Lower leg skin (tissue), 4 donors: ENCODE measurements at regions not wholly inside any gene's neighbourhood (a gene's known extent, or its start where the extent isn't known, plus 50 kb on each side); places are given as distances from the start of the nearest gene placed in this dataset.

Experiments used
- DNase-seq, 2 donors: peaks; one replicate each; pipeline ENCODE4 v3.0.0-alpha.2; 2019; ENCODE audit warnings: low spot score in 2 of 2
- H3K4me3 ChIP-seq: fragments of 200-600 bp; sonication (generic); 2 replicates; pipeline ENCODE4 v1.5.1; 2017; ENCODE audit warnings: mild to moderate bottlenecking, low read depth; ENCODE audit not compliant: poor library complexity, severe bottlenecking
- POLR2A ChIP-seq, 2 donors: fragments of 450-650 bp; IDR thresholded peaks; one replicate each; pipeline ENCODE4 v1.6.1; 2016 to 2017; ENCODE audit warnings: antibody characterized with exemption in 2 of 2, mild to moderate bottlenecking in 1 of 2, moderate library complexity in 1 of 2
- WGBS, 2 donors: methylation state at CpG; one replicate each; pipeline ENCODE4 v1.1.5; 2018; 5-methylcytosine and 5-hydroxymethylcytosine counted together
- intact Hi-C: fragments of 100-400 bp; cut with DNase I; formaldehyde crosslinking; loops from one replicate; pipeline ENCODE4 v1.15.0; 2023; ENCODE audit warnings: low total_unique reads
- TF ChIP-seq, protein P1 (sequence below), 3 donors: fragments of 450-650 bp; IDR thresholded peaks; one replicate each; pipeline ENCODE4 v1.5.1; 2016; ENCODE audit warnings: antibody characterized with exemption in 3 of 3, mild to moderate bottlenecking in 3 of 3, moderate library complexity in 2 of 3

DNA sequence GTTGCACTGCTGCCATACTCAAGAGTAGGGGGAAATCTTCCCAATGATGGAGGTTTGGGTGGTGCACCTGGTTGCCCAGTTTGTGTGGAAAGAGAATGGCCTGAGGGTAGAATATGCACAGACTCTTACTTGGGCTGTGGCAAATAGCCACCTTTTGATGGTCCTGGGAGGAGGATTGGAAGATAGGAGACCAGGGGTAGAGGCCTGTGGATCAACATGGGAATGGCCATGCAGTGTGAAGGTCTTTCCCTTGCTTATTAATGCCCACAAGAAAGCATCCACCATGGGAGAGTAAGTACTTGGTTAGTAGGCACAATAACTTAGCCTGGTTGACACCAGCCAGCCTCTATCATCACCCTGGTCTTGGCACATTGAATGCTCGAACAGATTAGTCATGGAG lies 156.8 kb upstream of the LEF1 start:
- TF ChIP-seq, protein P1, sequence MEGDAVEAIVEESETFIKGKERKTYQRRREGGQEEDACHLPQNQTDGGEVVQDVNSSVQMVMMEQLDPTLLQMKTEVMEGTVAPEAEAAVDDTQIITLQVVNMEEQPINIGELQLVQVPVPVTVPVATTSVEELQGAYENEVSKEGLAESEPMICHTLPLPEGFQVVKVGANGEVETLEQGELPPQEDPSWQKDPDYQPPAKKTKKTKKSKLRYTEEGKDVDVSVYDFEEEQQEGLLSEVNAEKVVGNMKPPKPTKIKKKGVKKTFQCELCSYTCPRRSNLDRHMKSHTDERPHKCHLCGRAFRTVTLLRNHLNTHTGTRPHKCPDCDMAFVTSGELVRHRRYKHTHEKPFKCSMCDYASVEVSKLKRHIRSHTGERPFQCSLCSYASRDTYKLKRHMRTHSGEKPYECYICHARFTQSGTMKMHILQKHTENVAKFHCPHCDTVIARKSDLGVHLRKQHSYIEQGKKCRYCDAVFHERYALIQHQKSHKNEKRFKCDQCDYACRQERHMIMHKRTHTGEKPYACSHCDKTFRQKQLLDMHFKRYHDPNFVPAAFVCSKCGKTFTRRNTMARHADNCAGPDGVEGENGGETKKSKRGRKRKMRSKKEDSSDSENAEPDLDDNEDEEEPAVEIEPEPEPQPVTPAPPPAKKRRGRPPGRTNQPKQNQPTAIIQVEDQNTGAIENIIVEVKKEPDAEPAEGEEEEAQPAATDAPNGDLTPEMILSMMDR (IDR thresholded peaks at IDR 0.05) = no peak
- no peak for TF ChIP-seq POLR2A (IDR thresholded peaks at IDR 0.05)
- intact Hi-C loops = no loop called here
- 89 to 96% methylated on average over 1 of the region's 1 CpG for WGBS, 2 donors
- no peak overlapping the region for H3K4me3 ChIP-seq
- DNase-seq = no peak

DNA sequence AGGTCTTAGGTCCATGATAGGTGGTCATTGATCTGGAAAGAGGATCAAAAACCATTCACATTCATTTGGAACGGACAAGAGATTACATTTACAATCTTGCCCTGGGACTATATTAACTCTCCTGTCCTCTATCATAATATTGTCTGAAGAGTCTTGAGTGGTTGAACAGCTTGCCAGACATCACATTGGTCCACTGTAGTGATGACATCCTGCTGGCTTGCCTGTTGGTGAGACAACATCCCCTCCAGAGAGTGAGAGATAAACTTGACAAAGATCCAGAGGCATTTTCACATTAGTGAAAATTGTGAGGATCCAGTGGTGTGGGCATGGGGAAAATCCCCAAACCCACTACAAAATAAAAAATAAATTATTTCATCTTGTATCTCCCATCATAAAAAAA lies 155.7 kb upstream of the LEF1 start:
- no peak overlapping the region for H3K4me3 ChIP-seq
- intact Hi-C loops = no loop called here
- WGBS, 2 donors = 90 to 97% methylated on average over 1 of the region's 1 CpG
- no peak for DNase-seq
- TF ChIP-seq, protein P1 (IDR thresholded peaks at IDR 0.05) = no peak
- TF ChIP-seq POLR2A (IDR thresholded peaks at IDR 0.05) = no peak

DNA sequence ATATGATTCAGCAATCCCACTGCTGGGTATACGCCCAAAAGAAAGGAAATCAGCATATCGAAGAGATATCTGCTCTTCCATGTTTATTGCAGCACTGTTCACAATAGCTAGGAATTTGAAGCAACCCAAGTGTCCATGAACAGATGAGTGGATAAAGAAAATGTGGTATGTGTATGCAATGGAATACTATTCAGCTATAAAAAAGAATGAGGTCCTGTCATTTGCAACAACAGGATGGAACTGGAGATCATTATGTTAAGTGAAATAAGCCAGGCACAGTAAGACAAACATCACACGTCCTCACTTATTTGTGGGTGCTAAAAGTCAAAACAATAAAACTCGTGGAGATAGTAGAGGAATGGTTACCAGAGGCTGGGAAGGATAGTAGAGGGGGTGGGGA lies 153.8 kb upstream of the LEF1 start:
- WGBS, 2 donors = 86% methylated on average over 4 of the region's 4 CpGs
- no peak for DNase-seq
- no peak overlapping the region for H3K4me3 ChIP-seq
- TF ChIP-seq POLR2A (IDR thresholded peaks at IDR 0.05) = no peak
- TF ChIP-seq, protein P1 (IDR thresholded peaks at IDR 0.05) = no peak
- intact Hi-C loops = no loop called here

DNA sequence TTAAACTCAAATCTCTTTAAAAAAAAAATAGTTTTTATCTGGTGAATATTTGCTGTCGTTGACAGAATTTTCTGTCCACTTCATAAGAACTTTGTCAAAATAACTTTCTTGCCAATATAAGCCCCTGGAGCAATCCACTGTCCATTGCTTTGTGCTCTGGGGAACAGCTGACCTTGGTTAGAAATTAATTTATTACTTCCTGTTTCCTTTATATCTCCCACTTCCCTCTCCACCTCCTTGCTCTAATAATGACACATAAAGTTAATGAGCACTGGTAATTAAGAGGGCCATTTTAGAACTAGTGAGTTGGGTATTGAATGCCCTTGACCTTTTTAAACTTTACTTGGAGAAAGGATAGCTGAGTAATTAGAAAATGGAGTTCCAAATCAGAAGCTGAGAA lies 151.3 kb upstream of the LEF1 start:
- no peak for TF ChIP-seq POLR2A (IDR thresholded peaks at IDR 0.05)
- TF ChIP-seq, protein P1 (IDR thresholded peaks at IDR 0.05) = no peak
- H3K4me3 ChIP-seq = no peak overlapping the region
- no peak for DNase-seq
- 44 to 46% methylated on average over 1 of the region's 1 CpG for WGBS, 2 donors
- intact Hi-C loops = no loop called here

DNA sequence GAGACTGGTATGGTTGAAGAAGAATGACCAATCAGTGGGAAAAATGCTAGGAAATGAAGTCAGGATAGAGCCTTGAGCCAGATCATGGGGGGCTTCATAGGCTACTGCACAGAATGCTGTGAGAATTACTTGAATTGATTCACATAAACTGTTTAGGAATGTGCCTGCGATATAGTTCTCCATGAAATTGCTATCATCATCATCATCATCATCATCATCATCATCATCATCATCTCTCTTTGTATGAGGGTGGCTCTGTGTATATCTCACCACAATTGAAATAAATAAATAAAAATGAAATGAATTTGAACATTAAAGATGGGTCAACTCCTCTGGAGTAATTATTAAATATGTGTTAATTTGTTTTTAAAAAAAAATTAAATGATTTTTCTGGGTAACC lies 148.6 kb upstream of the LEF1 start:
- no peak overlapping the region for H3K4me3 ChIP-seq
- TF ChIP-seq POLR2A (IDR thresholded peaks at IDR 0.05) = no peak
- TF ChIP-seq, protein P1 (IDR thresholded peaks at IDR 0.05) = no peak
- intact Hi-C loops = no loop called here
- 95 to 97% methylated on average over 1 of the region's 1 CpG for WGBS, 2 donors
- no peak for DNase-seq

DNA sequence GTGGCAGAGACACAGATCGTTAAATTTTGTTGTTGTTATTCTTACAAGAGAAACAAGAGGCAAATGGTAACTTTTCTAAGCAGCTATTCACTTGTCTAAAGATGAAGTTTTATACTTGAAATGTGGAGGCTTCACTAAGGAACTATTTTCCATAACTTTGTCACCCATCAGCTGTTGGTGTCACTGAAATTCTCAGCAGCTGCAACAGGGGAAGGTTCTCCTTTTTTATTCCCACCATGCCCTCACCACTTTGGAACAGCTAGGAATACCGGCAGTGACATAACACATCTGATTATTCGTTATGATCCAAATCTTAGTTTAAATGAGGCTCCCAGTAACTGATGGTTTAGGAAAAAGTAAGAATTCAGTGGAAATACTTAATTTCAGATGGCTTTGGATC lies 147.0 kb upstream of the LEF1 start:
- WGBS, 2 donors = 87 to 89% methylated on average over 3 of the region's 3 CpGs
- TF ChIP-seq POLR2A (IDR thresholded peaks at IDR 0.05) = no peak
- TF ChIP-seq, protein P1 (IDR thresholded peaks at IDR 0.05) = no peak
- H3K4me3 ChIP-seq = no peak overlapping the region
- DNase-seq = no peak
- intact Hi-C loops = no loop called here
